ENCODE measurements at regions not wholly inside any gene's neighbourhood (a gene's known extent, or its start where the extent isn't known, plus 50 kb on each side); places are given as distances from the start of the nearest gene placed in this dataset.

DNA sequence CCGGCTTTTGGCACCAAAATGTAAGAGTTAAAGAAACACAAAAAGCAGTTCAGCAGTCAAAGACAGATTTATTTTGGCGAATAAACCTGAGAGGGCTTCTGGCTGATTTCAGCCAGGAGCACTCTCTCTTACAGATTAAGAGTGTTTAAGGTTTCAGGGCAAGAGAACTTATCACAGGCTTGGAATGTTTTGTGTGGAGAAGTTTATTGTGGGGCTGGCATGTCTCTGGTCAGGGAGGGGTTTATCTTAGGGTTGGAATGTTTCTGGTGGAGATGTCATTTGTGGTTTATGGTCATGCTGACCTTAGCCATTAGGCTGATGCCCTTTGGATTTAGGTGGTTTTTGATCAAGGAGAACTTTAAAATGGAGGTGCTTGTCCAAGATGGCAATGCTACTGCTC, 622.3 kb upstream of the PTPRD start:
- Histone ChIP-seq H3K4me1 (ENCODE audit: insufficient read depth, low read length) (no peaks in the 10 kb centered on the region), H3K4me3 (ENCODE audit: insufficient read depth, low read length) (no peak overlapping the region), H4K20me1 (ENCODE audit: insufficient read depth, low read length) (no peaks in the 10 kb centered on the region), H3K79me2 (ENCODE audit: insufficient read depth, low read length) (no peaks in the 10 kb centered on the region), H3K27me3 (ENCODE audit: insufficient read depth, low read length) (no peaks in the 10 kb centered on the region), H3K9me3 (ENCODE audit: low read depth, low read length) (no peaks in the 10 kb centered on the region), H2AFZ (ENCODE audit: low read length) (no peak overlapping the region), H3K27ac (ENCODE audit: low read depth, low read length) (no peak overlapping the region), H3K4me2 (ENCODE audit: insufficient read depth, low read length) (no peak overlapping the region), H3K36me3 (ENCODE audit: insufficient read depth, low read length) (no peaks in the 10 kb centered on the region)
- DNase-seq (ENCODE audit: insufficient read length, low spot score, missing footprints): no peak
- TF ChIP-seq CTCF (IDR thresholded peaks at IDR 0.05; ENCODE audit: extremely low read depth, low read depth, low read length): no peak

DNA sequence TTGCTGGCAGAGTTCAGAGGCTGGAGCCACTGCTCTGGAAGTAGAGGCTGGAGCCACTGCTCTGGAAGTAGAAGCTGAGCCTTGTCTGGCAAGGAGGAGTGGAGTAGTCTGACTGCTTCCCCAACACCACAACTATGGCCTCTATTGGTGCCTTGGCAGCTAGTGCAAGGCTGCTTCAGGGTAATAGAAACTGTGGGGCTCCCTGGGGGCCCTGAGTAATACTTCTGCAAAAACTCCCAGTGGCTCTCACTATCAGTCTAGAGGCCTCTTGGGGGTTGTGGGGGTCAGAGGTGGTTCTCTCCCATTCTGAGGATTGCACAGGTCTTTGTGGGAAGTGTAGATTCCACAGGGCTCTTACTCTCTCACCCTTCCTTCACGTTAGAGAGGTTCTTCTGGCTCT, 629.0 kb upstream of the PTPRD start:
- no peak overlapping the region for H3K27ac ChIP-seq (ENCODE audit: low read depth, low read length)
- H3K4me2 ChIP-seq (ENCODE audit: insufficient read depth, low read length): no peak overlapping the region
- H3K4me1 ChIP-seq (ENCODE audit: insufficient read depth, low read length): no peaks in the 10 kb centered on the region
- H4K20me1 ChIP-seq (ENCODE audit: insufficient read depth, low read length): no peaks in the 10 kb centered on the region
- H3K4me3 ChIP-seq (ENCODE audit: insufficient read depth, low read length): no peak overlapping the region
- no peaks in the 10 kb centered on the region for H3K9me3 ChIP-seq (ENCODE audit: low read depth, low read length)
- H3K27me3 ChIP-seq (ENCODE audit: insufficient read depth, low read length): no peaks in the 10 kb centered on the region
- H2AFZ ChIP-seq (ENCODE audit: low read length): no peak overlapping the region
- no peak for DNase-seq (ENCODE audit: insufficient read length, low spot score, missing footprints)
- TF ChIP-seq CTCF (IDR thresholded peaks at IDR 0.05; ENCODE audit: extremely low read depth, low read depth, low read length): no peak
- no peaks in the 10 kb centered on the region for H3K79me2 ChIP-seq (ENCODE audit: insufficient read depth, low read length)
- no peaks in the 10 kb centered on the region for H3K36me3 ChIP-seq (ENCODE audit: insufficient read depth, low read length)

DNA sequence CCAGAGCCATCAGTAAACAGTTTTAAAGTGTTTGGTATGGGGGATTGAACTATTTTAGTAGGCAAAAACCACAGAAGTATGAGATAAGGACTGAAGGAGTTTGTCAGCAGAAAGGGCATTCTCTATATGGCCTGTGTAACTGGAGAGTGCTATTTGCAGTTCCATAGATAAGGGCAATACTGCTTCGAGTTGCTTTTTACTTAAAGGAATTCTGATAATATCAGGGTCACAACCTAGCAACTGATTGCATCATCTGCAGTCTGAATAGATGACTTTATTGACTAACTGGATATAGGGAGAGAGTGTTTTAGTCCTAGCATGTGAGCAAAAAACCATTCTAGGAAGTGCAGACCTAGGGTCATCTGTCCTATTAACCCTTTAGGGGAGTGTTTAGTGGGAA, 645.2 kb upstream of the PTPRD start:
- Histone ChIP-seq H3K4me2 (ENCODE audit: insufficient read depth, low read length) (no peak overlapping the region), H3K36me3 (ENCODE audit: insufficient read depth, low read length) (no peaks in the 10 kb centered on the region), H4K20me1 (ENCODE audit: insufficient read depth, low read length) (no peaks in the 10 kb centered on the region), H3K79me2 (ENCODE audit: insufficient read depth, low read length) (no peaks in the 10 kb centered on the region), H2AFZ (ENCODE audit: low read length) (no peak overlapping the region), H3K27ac (ENCODE audit: low read depth, low read length) (no peak overlapping the region), H3K9me3 (ENCODE audit: low read depth, low read length) (no peaks in the 10 kb centered on the region), H3K4me1 (ENCODE audit: insufficient read depth, low read length) (no peaks in the 10 kb centered on the region), H3K27me3 (ENCODE audit: insufficient read depth, low read length) (no peaks in the 10 kb centered on the region), H3K4me3 (ENCODE audit: insufficient read depth, low read length) (no peak overlapping the region)
- no peak for TF ChIP-seq CTCF (IDR thresholded peaks at IDR 0.05; ENCODE audit: extremely low read depth, low read depth, low read length)
- DNase-seq (ENCODE audit: insufficient read length, low spot score, missing footprints): no peak

DNA sequence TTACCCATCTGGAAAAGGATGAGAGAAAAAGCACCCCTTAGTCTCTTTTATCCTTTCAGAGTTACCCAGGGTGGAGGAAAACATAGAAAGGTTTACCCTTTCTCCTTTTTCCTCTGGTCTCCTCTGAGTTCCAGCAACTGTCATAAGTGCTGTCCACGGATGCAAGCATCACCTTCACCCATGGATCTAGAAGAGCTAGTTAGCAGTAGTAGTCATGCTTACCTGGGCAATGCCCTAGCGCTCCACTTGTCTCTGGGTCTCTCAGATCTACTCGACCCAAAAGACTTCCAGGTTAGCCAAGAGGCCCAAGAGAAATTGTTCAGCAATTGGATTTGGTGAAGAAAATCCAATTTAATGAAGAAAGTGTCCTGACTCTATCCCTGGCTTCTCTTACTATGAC, 656.2 kb upstream of the PTPRD start:
- Histone ChIP-seq H3K4me1 (ENCODE audit: insufficient read depth, low read length) (no peaks in the 10 kb centered on the region), H3K79me2 (ENCODE audit: insufficient read depth, low read length) (no peaks in the 10 kb centered on the region), H3K27ac (ENCODE audit: low read depth, low read length) (no peak overlapping the region), H3K9me3 (ENCODE audit: low read depth, low read length) (peaks cover 3% of the 10 kb centered on the region), H2AFZ (ENCODE audit: low read length) (no peak overlapping the region), H3K4me2 (ENCODE audit: insufficient read depth, low read length) (no peak overlapping the region), H3K36me3 (ENCODE audit: insufficient read depth, low read length) (no peaks in the 10 kb centered on the region), H3K27me3 (ENCODE audit: insufficient read depth, low read length) (no peaks in the 10 kb centered on the region), H4K20me1 (ENCODE audit: insufficient read depth, low read length) (no peaks in the 10 kb centered on the region), H3K4me3 (ENCODE audit: insufficient read depth, low read length) (no peak overlapping the region)
- DNase-seq (ENCODE audit: insufficient read length, low spot score, missing footprints): no peak
- TF ChIP-seq CTCF (IDR thresholded peaks at IDR 0.05; ENCODE audit: extremely low read depth, low read depth, low read length): no peak

Measured in osteoblast (primary cell).